ENCODE measurements at regions not wholly inside any gene's neighbourhood (a gene's known extent, or its start where the extent isn't known, plus 50 kb on each side); places are given as distances from the start of the nearest gene placed in this dataset.
"Not testable (repeated sequence)": the region's sequence is repeated elsewhere in the genome, so short reads cannot be mapped to it uniquely, and the experiment has no call there.

DNA sequence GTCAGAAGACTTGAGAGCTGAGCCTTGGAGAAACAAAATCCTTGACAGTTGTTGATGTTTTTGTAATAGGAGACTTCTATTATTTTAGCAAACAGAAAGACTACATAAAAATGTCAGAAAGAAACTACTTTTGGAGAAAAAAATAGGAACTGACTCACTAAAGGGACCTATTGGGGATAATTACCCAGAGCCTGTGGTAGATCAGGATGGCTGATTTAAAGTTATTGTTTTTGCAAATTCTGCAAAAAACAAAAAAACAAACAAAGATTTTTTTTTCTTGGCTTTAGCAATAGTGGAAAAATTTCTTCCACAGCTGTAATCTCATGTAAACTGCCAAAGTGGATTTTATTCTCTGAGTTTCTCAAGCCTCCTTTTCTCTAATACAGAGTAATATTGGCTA lies 101.5 kb upstream of the SATB1 start:
- DNase-seq = no peak

DNA sequence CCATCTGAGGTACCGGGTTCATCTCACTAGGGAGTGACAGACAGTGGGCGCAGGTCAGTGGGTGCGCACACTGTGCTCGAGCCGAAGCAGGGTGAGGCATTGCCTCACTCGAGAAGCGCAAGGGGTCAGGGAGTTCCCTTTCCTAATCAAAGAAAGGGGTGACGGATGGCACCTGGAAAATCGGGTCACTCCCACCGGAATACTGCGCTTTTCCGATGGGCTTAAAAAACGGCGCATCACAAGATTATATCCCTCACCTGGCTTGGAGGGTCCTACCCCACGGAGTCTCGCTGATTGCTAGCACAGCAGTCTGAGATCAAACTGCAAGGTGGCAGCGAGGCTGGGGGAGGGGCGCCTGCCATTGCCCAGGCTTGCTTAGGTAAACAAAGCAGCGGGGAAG lies 91.0 kb upstream of the SATB1 start:
- not testable (repeated sequence) for DNase-seq

DNA sequence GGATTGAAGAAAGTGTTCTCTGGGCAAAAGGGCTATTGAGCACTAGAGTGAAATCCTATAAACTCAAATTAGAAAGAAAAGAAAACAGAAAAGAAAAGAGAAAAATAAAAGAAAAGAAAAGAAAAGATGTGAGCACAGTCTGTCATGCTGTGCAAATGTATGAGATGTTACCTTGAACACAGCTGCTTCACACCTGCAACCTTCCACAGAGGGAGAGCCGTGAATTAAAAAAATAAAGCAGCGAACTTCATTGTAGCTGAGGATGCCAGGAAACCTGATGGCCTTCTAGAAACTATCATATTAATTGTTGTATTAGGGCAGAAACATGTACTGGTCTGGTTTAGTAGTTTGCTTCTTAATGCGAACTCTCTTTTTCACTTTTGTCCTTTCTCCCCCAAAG lies 88.0 kb upstream of the SATB1 start:
- DNase-seq = no peak

DNA sequence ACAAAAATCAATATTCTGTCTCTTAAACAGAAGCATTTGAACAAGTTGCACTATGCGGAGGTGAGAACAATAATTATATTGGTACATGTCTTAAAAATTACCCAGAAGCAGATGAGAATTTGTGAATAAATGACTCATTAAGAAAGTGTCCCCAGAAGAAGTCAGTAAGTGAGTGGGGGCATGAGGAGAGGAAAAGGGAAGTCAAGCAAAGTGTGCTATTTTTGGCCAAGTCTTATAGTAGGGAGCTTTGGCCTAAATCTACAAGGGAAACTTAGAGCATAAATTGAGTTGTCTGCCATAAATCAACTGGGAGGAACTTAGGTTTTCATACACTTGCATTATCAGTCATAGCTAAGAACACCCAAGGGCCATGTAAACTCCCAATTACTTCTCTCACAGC lies 86.9 kb upstream of the SATB1 start:
- peak; percentile 64 for DNase-seq

DNA sequence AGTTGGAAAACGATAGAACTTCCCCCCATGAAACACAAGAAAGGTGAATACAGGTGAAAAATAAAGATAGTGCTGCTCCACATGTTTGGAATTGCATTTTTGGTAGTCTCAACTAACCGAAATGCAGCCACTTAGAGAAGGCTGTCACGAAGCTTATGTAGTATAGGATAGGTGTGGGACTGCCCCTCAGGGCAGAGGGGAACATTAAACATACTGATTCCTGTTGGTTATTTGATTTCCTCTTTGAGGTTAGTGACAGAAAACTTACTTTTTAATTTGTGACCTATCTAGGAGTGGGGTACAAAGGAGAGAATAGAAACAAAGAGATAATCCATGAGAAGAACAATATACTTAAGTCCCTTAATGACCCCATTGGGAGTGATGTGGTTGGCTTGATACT lies 85.8 kb upstream of the SATB1 start:
- no peak for DNase-seq

DNA sequence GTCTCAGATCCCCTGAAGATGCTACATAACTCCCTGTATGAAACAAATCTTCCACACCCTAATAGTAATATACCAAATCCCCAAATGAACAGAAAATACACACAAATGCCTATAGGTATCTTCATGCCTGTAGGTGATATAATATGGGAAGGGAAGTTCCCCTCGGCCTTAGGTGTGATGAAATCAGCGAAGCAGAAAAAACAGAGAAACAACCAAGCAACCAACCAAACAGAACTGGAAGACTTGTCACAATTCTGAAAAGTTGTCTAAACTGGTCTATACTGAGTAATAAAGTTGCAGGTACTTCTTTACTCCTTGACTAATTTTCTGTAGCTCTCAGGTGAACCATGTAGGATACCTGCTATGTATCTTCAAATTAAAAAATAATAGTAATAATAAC lies 82.2 kb upstream of the SATB1 start:
- no peak for DNase-seq

DNA sequence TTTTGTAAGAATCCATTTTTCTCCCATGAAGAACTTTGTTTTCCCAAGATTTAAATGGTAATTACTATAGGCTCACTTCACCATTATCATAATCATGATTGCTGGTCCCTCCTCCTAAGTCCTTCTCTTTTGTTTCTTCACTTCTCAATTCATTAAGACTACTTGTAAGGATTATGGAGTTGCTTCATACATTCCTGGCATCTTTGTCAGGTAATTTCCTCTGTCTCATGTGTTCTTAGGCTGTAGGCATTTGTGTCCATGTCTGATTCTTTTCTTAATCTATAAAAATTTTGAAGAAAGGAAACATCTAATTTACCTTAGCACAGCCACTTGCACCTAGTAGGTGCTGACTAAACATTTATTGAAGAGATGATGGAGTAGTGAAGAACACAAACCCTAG lies 79.9 kb upstream of the SATB1 start:
- DNase-seq = no peak

DNA sequence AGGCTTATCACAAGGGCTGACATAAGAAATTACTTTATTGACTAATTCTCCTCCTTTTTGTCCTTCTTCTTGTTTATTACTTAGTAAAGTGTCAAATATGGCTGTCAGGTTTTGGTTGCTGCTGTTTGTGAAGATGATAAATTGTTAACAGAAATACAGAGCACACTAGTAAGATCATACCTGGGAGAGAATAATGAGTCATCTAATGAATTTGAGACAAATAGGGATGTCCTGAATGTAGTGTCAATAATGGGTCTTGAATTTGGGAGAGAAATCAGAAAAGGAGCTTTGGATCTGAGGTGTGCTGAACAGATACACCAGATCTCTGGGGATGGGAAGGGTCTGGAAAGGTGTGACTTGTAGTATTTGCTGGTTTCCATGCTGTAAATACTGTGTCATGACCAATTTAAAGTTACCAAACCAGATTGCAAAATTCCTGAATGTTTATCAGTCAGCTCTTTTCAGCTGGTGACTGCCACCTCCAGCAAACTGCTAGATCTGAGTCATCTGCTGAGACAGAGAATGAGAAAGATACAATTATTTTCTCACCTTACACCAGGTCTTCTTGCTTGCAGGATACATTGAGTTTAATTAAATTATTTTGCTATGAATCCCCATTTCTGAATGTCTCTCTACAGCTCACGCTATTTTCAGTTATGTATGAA lies 76.7 kb upstream of the SATB1 start:
- DNase-seq = peak; percentile 71

DNA sequence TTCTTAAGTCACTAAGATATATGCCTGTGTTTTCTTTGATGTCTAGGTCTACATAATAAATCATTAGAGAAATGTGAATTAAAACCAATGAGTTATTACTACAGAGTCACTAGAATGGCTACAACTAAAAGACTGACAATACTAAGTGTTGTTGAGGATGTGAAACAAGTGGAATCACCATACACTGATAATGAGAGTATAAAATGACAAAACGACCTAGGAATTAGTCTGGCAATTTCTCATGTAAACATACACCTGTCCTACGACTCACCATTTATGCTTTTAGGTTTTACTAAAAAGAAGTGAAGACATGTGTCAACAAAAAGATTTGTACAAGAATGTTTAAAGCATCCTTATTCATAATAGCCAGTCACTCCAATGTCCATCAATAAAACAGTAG lies 75.2 kb upstream of the SATB1 start:
- DNase-seq = no peak

DNA sequence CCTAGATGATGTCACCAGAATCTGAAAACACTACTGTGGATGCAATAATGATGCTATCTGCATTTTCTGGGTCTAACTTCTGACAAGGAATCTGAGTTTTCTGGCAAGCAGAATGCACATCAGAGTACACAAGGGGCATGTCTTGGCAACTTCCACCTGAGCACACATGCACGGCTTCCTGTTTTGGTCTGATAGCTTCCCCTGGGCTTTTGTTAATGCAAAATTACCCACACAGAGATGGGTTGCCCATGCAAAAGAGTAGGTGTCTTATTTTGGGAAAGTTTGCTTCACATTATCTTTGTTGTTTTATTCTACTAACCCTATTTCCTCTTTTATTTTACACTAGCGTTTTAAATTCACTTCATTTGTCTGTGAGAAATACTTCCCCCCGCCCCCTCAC lies 74.2 kb upstream of the SATB1 start:
- peak; percentile 14 for DNase-seq

DNA sequence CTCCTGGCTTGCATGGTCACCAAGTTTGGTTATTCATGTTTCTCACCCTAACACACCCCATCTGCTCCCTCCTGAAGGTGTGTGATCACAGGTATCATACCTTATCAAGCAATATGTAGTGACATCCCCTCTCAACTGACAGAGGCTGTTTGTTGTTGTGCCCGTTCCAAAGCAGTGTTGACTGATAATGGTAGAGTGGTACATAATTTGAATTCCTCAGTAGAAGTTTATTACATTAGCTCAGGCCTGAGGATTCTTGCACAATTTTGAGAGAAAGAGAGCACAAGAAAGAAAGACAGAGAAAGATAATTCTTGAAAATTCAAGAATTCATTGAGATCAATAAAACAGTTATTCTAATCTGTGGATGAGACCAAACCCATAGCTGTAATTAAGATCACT lies 69.1 kb upstream of the SATB1 start:
- DNase-seq = no peak

DNA sequence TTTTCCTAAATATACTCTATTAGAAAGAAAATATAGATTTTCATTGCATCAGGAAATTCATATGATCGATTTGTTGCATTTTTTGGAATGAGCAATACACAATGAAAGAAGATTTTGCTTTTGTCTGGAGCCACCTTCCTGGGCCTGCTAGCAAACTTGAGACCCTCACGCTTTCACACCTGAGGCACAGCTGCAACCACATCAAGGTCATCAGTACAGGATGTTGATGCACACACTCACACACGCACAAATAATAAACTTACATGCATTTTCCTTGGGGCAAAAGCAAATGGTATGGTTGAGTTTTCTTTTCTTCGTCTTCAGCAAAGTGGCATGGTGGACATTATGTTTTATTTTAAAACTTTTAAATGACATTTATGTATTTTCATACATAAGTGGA lies 64.8 kb upstream of the SATB1 start:
- no peak for DNase-seq

DNA sequence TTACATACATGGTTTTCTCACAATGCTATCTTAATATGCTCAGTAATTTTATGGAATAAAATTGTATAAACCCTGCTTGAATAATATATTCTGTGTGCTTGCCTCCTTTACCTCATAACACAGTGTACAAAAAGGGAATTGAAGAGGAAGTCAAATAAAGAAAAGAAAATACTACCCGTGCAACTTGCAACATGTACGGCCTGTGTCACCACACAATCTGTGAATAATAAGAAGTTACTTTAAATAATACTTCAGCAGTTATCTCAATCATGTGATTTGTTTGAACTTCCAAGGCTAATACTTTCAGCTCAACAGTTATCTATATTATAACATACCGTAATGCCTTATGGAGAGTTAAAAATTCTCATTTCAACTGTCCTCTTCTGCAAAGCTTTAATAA lies 58.1 kb upstream of the SATB1 start:
- peak; percentile 7 for DNase-seq

DNA sequence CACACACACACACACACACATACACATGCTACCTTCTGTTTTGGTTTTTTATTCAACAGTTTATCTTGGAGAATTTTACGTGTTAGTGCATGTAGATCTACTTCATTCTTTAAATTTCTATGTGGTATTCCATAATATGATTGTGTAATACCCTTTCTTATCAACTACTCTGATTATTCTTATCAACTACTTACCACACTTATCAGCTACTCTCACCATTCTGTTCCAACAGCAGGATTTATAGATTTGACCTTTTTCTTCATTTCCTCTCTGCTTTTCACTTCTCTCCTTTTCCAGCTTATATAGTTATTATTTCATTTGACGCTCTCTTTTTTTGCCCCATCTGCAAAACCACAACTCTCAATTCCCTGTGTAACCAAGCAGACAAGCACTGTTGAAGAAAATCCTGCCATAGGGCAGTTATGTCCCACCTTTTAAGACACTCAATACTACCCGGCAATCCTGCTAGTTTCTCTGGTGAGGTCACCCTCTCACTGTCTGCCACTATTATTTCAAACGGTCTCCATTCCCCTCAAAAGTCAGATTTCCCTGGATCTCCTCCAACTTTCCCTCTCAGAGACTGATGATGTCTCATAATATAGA lies 56.9 kb upstream of the SATB1 start:
- DNase-seq = no peak

DNA sequence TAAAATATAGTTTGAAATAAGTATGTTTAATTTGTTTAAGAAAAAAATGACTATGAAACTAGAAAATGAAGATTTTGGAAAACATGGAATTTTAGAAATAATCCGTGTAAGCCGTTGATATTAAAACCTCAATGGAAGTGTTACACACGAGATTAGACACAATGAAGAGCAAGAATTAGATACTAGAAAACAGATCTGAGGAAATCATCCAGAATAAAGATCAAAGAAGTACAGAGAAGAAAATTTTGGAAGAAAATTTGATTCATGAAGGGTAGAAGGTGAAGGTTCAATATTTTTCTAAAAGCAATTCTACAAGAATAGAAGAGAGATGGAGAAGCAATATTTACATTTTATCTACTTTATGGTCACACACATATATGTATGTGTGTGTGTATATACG lies 52.5 kb upstream of the SATB1 start:
- no peak for DNase-seq
